ENCODE measurements at regions not wholly inside any gene's neighbourhood (a gene's known extent, or its start where the extent isn't known, plus 50 kb on each side); places are given as distances from the start of the nearest gene placed in this dataset.

DNA sequence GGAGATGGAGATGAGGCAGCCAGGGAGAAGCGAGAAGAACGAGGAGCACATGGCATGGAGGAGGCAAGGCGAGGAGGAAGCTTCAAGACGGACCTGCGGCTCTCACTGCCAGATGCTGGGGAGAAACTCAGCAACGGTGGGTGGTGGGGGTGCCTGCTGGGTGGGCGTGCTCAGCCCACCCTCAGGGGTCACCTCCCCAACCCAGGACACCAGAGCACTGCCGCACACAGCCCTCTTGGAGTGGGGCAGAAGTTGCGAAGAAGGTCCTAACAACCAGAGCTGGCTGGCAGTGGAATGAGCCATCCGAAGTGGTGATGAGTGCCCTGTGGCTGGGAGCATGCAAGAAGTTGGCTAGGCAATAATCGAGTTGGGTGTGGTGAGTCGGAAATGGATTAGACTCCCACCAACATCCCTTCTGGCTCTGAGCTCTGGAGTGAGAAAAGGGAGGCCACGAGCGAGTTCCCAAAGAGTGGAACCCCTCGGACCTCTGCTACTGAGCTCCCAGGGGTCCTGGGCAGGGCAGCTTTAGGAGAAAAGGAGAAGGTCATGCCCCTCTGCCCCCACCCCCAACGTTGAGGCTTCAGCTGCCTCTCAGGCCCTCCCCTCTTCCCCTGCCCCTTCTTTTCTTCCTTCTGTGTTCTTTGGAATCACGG, 212.7 kb upstream of the MVB12B start:
- peaks cover 0 to 37% of the 10 kb centered on the region in 2 donors for H3K27me3 ChIP-seq
- no peaks in the 10 kb centered on the region for H3K4me1 ChIP-seq
- no peak overlapping the region for H3K27ac ChIP-seq
- no peak for DNase-seq
- H3K36me3 ChIP-seq, result no peaks in the 10 kb centered on the region
- H3K9me3 ChIP-seq, result no peaks in the 10 kb centered on the region
- H3K4me3 ChIP-seq, result no peak overlapping the region
- TF ChIP-seq, protein P1, sequence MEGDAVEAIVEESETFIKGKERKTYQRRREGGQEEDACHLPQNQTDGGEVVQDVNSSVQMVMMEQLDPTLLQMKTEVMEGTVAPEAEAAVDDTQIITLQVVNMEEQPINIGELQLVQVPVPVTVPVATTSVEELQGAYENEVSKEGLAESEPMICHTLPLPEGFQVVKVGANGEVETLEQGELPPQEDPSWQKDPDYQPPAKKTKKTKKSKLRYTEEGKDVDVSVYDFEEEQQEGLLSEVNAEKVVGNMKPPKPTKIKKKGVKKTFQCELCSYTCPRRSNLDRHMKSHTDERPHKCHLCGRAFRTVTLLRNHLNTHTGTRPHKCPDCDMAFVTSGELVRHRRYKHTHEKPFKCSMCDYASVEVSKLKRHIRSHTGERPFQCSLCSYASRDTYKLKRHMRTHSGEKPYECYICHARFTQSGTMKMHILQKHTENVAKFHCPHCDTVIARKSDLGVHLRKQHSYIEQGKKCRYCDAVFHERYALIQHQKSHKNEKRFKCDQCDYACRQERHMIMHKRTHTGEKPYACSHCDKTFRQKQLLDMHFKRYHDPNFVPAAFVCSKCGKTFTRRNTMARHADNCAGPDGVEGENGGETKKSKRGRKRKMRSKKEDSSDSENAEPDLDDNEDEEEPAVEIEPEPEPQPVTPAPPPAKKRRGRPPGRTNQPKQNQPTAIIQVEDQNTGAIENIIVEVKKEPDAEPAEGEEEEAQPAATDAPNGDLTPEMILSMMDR (IDR thresholded peaks at IDR 0.05), result no peak
- intact Hi-C loops (cut with DNase I; ENCODE audit: low total_unique reads), result no loop called here

DNA sequence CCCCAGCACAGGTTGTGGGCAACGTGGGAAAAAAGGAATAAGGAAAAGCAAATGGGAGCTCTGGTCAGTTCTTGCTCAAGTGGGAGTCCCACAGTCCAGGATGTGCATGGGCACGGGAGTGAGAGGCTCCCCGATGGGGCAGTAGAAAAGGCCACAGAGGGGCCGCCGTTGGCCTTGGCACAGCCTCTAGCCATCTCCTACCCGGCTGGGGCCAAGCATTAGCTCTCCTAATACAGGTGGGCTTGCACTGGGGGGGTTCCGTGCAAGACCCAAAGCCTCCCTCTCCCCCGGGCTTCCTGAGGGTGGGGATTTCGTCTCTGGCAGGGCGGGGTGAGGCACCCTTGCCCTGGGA, 212.2 kb upstream of the MVB12B start:
- Histone ChIP-seq H3K27ac (no peak overlapping the region), H3K4me3 (no peak overlapping the region), H3K27me3 (peaks cover 0 to 35% of the 10 kb centered on the region in 2 donors), H3K36me3 (no peaks in the 10 kb centered on the region), H3K9me3 (no peaks in the 10 kb centered on the region), H3K4me1 (no peaks in the 10 kb centered on the region)
- intact Hi-C loops (cut with DNase I; ENCODE audit: low total_unique reads), result no loop called here
- TF ChIP-seq, protein P1 (IDR thresholded peaks at IDR 0.05), result no peak
- no peak for DNase-seq

DNA sequence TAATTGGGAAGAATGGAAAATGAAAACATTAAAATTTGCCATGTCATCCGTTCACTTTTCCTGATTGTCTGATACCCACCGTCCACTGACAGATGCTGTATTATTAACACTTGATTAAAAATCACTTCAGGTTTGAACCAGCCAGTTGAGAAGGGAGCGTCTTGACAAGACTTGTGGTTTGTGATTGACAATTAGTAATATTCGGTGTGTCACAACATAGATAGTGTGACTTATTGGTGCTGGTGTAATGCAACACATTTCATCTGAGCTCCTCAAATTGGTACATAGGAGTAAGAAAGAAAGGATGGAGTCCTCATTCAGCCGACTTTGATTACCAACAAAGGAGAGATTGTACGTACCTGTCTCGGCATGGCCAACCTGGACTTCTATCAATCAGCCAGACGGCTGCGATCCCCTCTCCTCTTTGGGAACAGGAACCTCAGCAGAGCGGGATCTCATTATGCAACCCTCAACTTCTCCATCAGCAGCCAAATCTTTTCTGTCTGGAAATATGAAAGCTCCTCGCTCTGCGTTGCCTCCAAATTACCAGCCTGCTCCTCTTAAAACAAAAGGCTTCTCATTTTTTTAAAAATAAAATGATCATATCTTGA, 211.7 kb upstream of the MVB12B start:
- intact Hi-C loops (cut with DNase I; ENCODE audit: low total_unique reads), result no loop called here
- Histone ChIP-seq H3K36me3 (no peaks in the 10 kb centered on the region), H3K4me3 (no peak overlapping the region), H3K4me1 (no peaks in the 10 kb centered on the region), H3K27me3 (peaks cover 0 to 35% of the 10 kb centered on the region in 2 donors), H3K9me3 (no peaks in the 10 kb centered on the region), H3K27ac (no peak overlapping the region)
- DNase-seq, result no peak
- TF ChIP-seq, protein P1 (IDR thresholded peaks at IDR 0.05), result no peak

DNA sequence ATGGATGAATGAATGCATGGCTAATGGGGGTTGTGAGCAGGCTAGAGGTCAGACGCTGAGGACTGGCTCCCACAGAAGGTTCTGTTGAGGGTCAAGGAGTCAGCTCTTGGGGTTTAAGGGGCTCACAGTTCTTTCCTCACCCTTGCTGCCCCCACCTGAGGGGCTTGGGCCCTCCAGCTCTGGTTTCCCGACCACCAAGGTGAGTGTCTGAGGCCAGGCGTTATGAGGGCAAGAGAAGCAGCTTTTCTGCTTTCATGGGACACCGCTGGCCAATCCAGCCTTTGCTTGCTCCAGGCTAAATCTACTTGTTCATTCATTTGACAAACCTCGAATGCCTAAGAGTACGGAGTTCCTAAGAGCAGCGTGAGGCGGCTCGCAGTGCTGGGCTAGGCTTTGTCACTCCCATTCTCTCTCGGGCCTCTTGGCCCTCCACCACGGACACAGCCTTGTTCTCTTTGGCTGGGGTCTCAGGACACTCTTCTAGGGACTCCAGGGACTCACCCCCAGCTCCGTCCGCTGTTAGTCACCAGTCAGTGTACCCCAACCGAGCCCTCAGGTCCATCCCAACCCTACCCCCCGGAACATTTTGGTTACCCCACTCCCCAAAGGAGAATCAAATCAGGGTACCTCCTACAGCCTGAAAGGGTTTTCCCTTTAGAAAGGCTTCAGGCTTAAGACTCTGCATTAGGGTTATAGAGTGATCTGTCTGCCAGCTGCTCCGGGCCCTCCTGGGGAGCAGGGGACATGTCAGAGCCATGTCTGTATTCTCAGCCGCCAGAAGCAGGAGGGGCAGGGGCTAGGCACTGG, 210.1 kb upstream of the MVB12B start:
- H3K4me1 ChIP-seq, result no peaks in the 10 kb centered on the region
- no peaks in the 10 kb centered on the region for H3K36me3 ChIP-seq
- no peak for DNase-seq
- no peaks in the 10 kb centered on the region for H3K9me3 ChIP-seq
- H3K27ac ChIP-seq, result no peak overlapping the region
- TF ChIP-seq, protein P1 (IDR thresholded peaks at IDR 0.05), result no peak
- H3K4me3 ChIP-seq, result no peak overlapping the region
- peaks cover 0 to 35% of the 10 kb centered on the region in 2 donors for H3K27me3 ChIP-seq
- intact Hi-C loops (cut with DNase I; ENCODE audit: low total_unique reads), result no loop called here

DNA sequence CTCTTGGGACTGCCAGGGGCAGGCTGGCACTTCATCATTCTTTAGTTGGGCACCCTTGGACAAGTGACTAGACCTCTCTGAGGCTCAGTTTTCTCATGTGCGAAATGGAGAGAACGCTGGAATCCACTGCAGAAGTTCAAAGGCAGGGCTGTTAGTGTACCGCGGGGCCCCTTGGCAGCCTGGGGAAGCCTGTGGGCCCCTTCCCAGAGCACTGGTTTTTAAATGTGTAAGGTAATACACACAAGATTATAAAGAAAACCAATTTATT, 209.5 kb upstream of the MVB12B start:
- TF ChIP-seq, protein P1 (IDR thresholded peaks at IDR 0.05), result no peak
- peaks cover 0 to 2% (median 0%) of the 10 kb centered on the region in 3 donors for H3K9me3 ChIP-seq
- no peak overlapping the region for H3K4me3 ChIP-seq
- H3K27ac ChIP-seq, result no peak overlapping the region
- intact Hi-C loops (cut with DNase I; ENCODE audit: low total_unique reads), result no loop called here
- no peaks in the 10 kb centered on the region for H3K36me3 ChIP-seq
- H3K27me3 ChIP-seq, result peaks cover 0 to 34% of the 10 kb centered on the region in 2 donors
- no peaks in the 10 kb centered on the region for H3K4me1 ChIP-seq
- no peak for DNase-seq

Data from tibial artery (tissue), 4 donors.